ENCODE measurements at regions not wholly inside any gene's neighbourhood (a gene's known extent, or its start where the extent isn't known, plus 50 kb on each side); places are given as distances from the start of the nearest gene placed in this dataset.

DNA sequence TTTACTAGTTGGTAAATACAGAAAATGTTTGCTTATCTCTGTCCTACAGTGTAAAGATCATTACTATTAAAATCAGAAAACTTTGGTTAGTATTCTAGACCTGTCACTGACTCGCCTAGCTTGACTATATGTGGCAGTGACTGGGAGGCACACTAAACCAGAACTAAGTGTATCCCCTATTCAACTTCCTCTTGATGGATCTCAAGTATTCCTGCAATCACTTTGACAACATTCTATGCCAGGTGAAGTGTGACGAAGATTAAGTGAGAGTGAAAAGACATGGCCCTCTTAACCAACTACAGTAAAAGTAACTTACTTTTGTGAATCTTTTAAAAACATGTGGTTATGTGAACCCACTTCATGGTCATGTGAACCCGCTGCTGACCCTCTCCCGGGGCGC, 223.0 kb upstream of the ADAMTS5 start:
- BruUV-seq (replicated peaks): no TSS peak
- CTCF ChIA-PET: no interaction called here
- no peak overlapping the region for H3K27ac Mint-ChIP-seq (ENCODE audit: unreplicated experiment)
- H3K36me3 Mint-ChIP-seq (ENCODE audit: insufficient read depth, unreplicated experiment): no peaks in the 10 kb centered on the region
- H3K9me3 Mint-ChIP-seq (ENCODE audit: low read depth, unreplicated experiment): no peaks in the 10 kb centered on the region
- intact Hi-C loops (cut with micrococcal nuclease; ENCODE audit: unreplicated experiment): no loop called here
- DNase-seq: no peak
- no peak overlapping the region for H3K4me3 Mint-ChIP-seq (ENCODE audit: low read depth, unreplicated experiment)
- H3K4me1 Mint-ChIP-seq (ENCODE audit: low read depth, unreplicated experiment): no peaks in the 10 kb centered on the region
- H3K27me3 Mint-ChIP-seq (ENCODE audit: unreplicated experiment): no peaks in the 10 kb centered on the region
- no peak for TF ChIP-seq CTCF (IDR thresholded peaks at IDR 0.05; ENCODE audit: unreplicated experiment)

DNA sequence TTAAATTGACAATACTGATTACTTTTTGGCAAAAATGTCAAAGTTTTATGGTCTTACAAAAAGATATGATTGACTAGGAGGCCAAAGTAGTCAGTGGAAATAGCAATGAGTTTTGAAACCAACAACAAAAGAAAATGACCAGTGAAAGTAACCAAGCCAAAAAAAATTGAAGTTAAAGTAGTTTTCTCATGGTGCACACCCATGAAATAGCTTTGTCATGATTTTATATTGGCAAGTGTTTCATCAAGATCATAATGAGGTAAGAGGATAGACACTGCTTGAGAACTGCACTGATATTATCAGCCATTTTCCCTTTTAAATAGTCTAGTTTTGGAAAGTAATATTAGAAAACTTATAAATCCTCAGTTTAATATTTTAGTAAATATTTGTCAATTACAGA, 206.2 kb upstream of the ADAMTS5 start:
- Mint-ChIP-seq H3K36me3 (ENCODE audit: insufficient read depth, unreplicated experiment) (no peaks in the 10 kb centered on the region), H3K4me1 (ENCODE audit: low read depth, unreplicated experiment) (no peaks in the 10 kb centered on the region), H3K27me3 (ENCODE audit: unreplicated experiment) (no peaks in the 10 kb centered on the region), H3K4me3 (ENCODE audit: low read depth, unreplicated experiment) (no peak overlapping the region), H3K9me3 (ENCODE audit: low read depth, unreplicated experiment) (no peaks in the 10 kb centered on the region), H3K27ac (ENCODE audit: unreplicated experiment) (no peak overlapping the region)
- no peak for DNase-seq
- CTCF ChIA-PET: no interaction called here
- TF ChIP-seq CTCF (IDR thresholded peaks at IDR 0.05; ENCODE audit: unreplicated experiment): no peak
- intact Hi-C loops (cut with micrococcal nuclease; ENCODE audit: unreplicated experiment): no loop called here
- BruUV-seq (replicated peaks): no TSS peak

DNA sequence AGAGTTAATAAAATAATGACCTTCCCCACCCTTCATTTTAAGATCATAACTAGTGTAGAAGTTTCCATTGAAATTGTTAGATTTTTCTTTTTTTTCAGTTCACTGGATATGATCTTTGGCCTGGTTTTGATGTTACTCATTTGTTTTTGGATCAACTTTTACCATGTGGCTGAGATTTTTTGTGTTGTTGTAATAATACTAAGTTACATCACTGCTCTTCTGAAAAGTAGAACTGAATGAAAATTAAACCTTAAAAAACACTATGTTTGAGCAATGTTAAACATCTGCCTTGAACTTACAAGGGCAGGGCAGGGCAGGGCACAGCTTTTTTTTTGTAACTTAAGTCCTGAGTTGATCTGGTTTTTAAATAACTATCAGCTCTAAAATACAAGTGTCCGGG, 204.8 kb upstream of the ADAMTS5 start:
- Mint-ChIP-seq H3K4me3 (ENCODE audit: low read depth, unreplicated experiment) (no peak overlapping the region), H3K27me3 (ENCODE audit: unreplicated experiment) (no peaks in the 10 kb centered on the region), H3K9me3 (ENCODE audit: low read depth, unreplicated experiment) (no peaks in the 10 kb centered on the region), H3K27ac (ENCODE audit: unreplicated experiment) (no peak overlapping the region), H3K4me1 (ENCODE audit: low read depth, unreplicated experiment) (no peaks in the 10 kb centered on the region), H3K36me3 (ENCODE audit: insufficient read depth, unreplicated experiment) (no peaks in the 10 kb centered on the region)
- CTCF ChIA-PET: no interaction called here
- no TSS peak for BruUV-seq (replicated peaks)
- DNase-seq: no peak
- intact Hi-C loops (cut with micrococcal nuclease; ENCODE audit: unreplicated experiment): no loop called here
- TF ChIP-seq CTCF (IDR thresholded peaks at IDR 0.05; ENCODE audit: unreplicated experiment): no peak

GRCh38 chr21:27168084-27168483, 201.2 kb upstream of the ADAMTS5 start:
- no peak overlapping the region for H3K27ac Mint-ChIP-seq (ENCODE audit: unreplicated experiment)
- BruUV-seq (replicated peaks): no TSS peak
- no peaks in the 10 kb centered on the region for H3K27me3 Mint-ChIP-seq (ENCODE audit: unreplicated experiment)
- no peak for TF ChIP-seq CTCF (IDR thresholded peaks at IDR 0.05; ENCODE audit: unreplicated experiment)
- no peak overlapping the region for H3K4me3 Mint-ChIP-seq (ENCODE audit: low read depth, unreplicated experiment)
- H3K4me1 Mint-ChIP-seq (ENCODE audit: low read depth, unreplicated experiment): no peaks in the 10 kb centered on the region
- no peaks in the 10 kb centered on the region for H3K36me3 Mint-ChIP-seq (ENCODE audit: insufficient read depth, unreplicated experiment)
- intact Hi-C loops (cut with micrococcal nuclease; ENCODE audit: unreplicated experiment): no loop called here
- no peak for DNase-seq
- no peaks in the 10 kb centered on the region for H3K9me3 Mint-ChIP-seq (ENCODE audit: low read depth, unreplicated experiment)
- CTCF ChIA-PET: no interaction called here
